OCI-LY7 (cell line): ENCODE measurements at regions not wholly inside any gene's neighbourhood (a gene's known extent, or its start where the extent isn't known, plus 50 kb on each side); places are given as distances from the start of the nearest gene placed in this dataset.

Source experiments
- BruUV-seq: library from RNA; stranded (reverse); fragments of 400-500 nt; replicated peaks from 2 replicates; lab custom pipeline; 2021; lab: Mats Ljungman, UMichigan
- CTCF ChIA-PET: fragments of 300-600 bp; sonication (Branson Sonifier 250); formaldehyde crosslinking; loops from one replicate; lab custom pipeline; 2022; ENCODE audit warnings: antibody characterized with exemption; ENCODE audit not compliant: unreplicated experiment; lab: Charles Lee
- POLR2A ChIA-PET: fragments of 300-600 bp; sonication (Branson Sonifier 250); formaldehyde crosslinking; loops from one replicate; lab custom pipeline; 2022; ENCODE audit warnings: antibody characterized with exemption; lab: Charles Lee
- DNase-seq: peaks from one replicate; pipeline ENCODE4 v3.0.0-alpha.2; 2015; ENCODE audit warnings: low spot score
- H2AFZ ChIP-seq: fragments of 200-600 bp; sonication (generic), shearing (Covaris generic); 2 replicates; pipeline ENCODE4 v1.6.1; 2014; ENCODE audit warnings: mild to moderate bottlenecking, antibody characterized with exemption, low read length, moderate library complexity
- H3K27ac ChIP-seq: fragments of 200-600 bp; sonication (generic); 2 replicates; pipeline ENCODE4 v1.5.1; 2014; ENCODE audit warnings: mixed run types, low read depth, mild to moderate bottlenecking, moderate library complexity, low read length, inconsistent platforms; ENCODE audit not compliant: poor library complexity, severe bottlenecking
- H3K36me3 ChIP-seq: fragments of 200-600 bp; sonication (generic); 2 replicates; pipeline ENCODE4 v1.6.1; 2014; ENCODE audit warnings: mild to moderate bottlenecking, antibody characterized with exemption, low read length, moderate library complexity, mixed read lengths; ENCODE audit not compliant: insufficient read depth
- H3K4me1 ChIP-seq: fragments of 200-600 bp; sonication (generic); 2 replicates; pipeline ENCODE4 v1.5.1; 2014; ENCODE audit warnings: mild to moderate bottlenecking, low read length; ENCODE audit not compliant: insufficient read depth, poor library complexity, severe bottlenecking
- H3K4me2 ChIP-seq: fragments of 200-600 bp; sonication (generic); 2 replicates; pipeline ENCODE4 v1.6.1; 2014; ENCODE audit warnings: mild to moderate bottlenecking, low read length
- H3K4me3 ChIP-seq: fragments of 200-600 bp; sonication (generic); 2 replicates; pipeline ENCODE4 v1.5.1; 2014; ENCODE audit warnings: mild to moderate bottlenecking, low read depth, low read length; ENCODE audit not compliant: poor library complexity, severe bottlenecking
- H3K79me2 ChIP-seq: fragments of 200-600 bp; sonication (generic); 2 replicates; pipeline ENCODE4 v1.6.1; 2016; ENCODE audit warnings: low read depth, mild to moderate bottlenecking, low read length, moderate library complexity, mixed read lengths; ENCODE audit not compliant: insufficient read depth
- H3K9me2 ChIP-seq: fragments of 200-600 bp; sonication (generic); 2 replicates; pipeline ENCODE4 v1.6.1; 2016; ENCODE audit warnings: mild to moderate bottlenecking, low read length, mixed read lengths; ENCODE audit not compliant: insufficient read depth
- H3K9me3 ChIP-seq: fragments of 200-600 bp; sonication (generic); 2 replicates; pipeline ENCODE4 v1.6.1; 2014; ENCODE audit warnings: mild to moderate bottlenecking, mixed run types, low read length, mixed read lengths
- H4K20me1 ChIP-seq: fragments of 200-600 bp; sonication (generic); 2 replicates; pipeline ENCODE4 v1.6.1; 2014; ENCODE audit warnings: mild to moderate bottlenecking, antibody characterized with exemption, low read length, moderate library complexity, mixed read lengths; ENCODE audit not compliant: insufficient read depth
- CTCF ChIP-seq: fragments of 200-600 bp; sonication (generic); conservative IDR thresholded peaks from 2 replicates; pipeline ENCODE4 v1.5.1; 2014; ENCODE audit warnings: mild to moderate bottlenecking, antibody characterized with exemption, low read length, moderate library complexity, mixed read lengths
- EZH2phosphoT487 ChIP-seq: fragments of 200-600 bp; sonication (generic); IDR thresholded peaks from 2 replicates; pipeline ENCODE4 v1.6.1; 2018; ENCODE audit warnings: low read depth, borderline replicate concordance, mild to moderate bottlenecking, mixed run types, antibody characterized with exemption, low read length, moderate library complexity, mixed read lengths
- intact Hi-C: fragments of 100-400 bp; cut with micrococcal nuclease; formaldehyde crosslinking; loops from one replicate; pipeline ENCODE4 v1.10.0; 2022; ENCODE audit not compliant: unreplicated experiment

- intact Hi-C loops: no loop called here
- Histone ChIP-seq H3K27ac (no peak overlapping the region), H3K4me1 (no peaks in the 10 kb centered on the region), H2AFZ (no peak overlapping the region), H3K36me3 (no peaks in the 10 kb centered on the region), H3K9me2 (no peaks in the 10 kb centered on the region), H3K4me2 (no peak overlapping the region), H3K9me3 (no peaks in the 10 kb centered on the region), H4K20me1 (no peaks in the 10 kb centered on the region), H3K79me2 (no peaks in the 10 kb centered on the region), H3K4me3 (no peak overlapping the region)
- TF ChIP-seq CTCF (no peak), EZH2phosphoT487 (no peak)
- no TSS peak for BruUV-seq
- CTCF ChIA-PET: interaction anchor here (0.6 kb wide), 1 partner anchor 749 kb away, joined by 3 read pairs; no protein-coding TSS in a partner anchor
- no peak for DNase-seq
- POLR2A ChIA-PET: interaction anchor here (0.6 to 0.7 kb wide), 2 partner anchors 156 to 233 kb away, joined by 3 to 5 read pairs; no protein-coding TSS in a partner anchor
These were observed 147.4 kb downstream of the TMEM132E start for GRCh38 chr17:34726536-34727384.

- Histone ChIP-seq H3K9me3 (no peaks in the 10 kb centered on the region), H3K36me3 (no peaks in the 10 kb centered on the region), H3K79me2 (no peaks in the 10 kb centered on the region), H3K27ac (no peak overlapping the region), H3K4me2 (no peak overlapping the region), H2AFZ (no peak overlapping the region), H4K20me1 (no peaks in the 10 kb centered on the region), H3K9me2 (no peaks in the 10 kb centered on the region), H3K4me3 (no peak overlapping the region), H3K4me1 (no peaks in the 10 kb centered on the region)
- DNase-seq: no peak
- TF ChIP-seq EZH2phosphoT487 (no peak), CTCF (no peak)
- CTCF ChIA-PET: no interaction called here
- POLR2A ChIA-PET: no interaction called here
- intact Hi-C loops: no loop called here
- no TSS peak for BruUV-seq
These were observed 146.3 kb downstream of the TMEM132E start for GRCh38 chr17:34725725-34726124.

GRCh38 chr17:34725008-34725407 is 145.6 kb downstream of the TMEM132E start:
- BruUV-seq: no TSS peak
- POLR2A ChIA-PET: no interaction called here
- no peaks in the 10 kb centered on the region for H3K4me1 ChIP-seq
- H3K4me3 ChIP-seq: no peak overlapping the region
- H3K36me3 ChIP-seq: no peaks in the 10 kb centered on the region
- CTCF ChIA-PET: no interaction called here
- no peaks in the 10 kb centered on the region for H3K79me2 ChIP-seq
- H3K27ac ChIP-seq: no peak overlapping the region
- H3K9me2 ChIP-seq: no peaks in the 10 kb centered on the region
- H3K4me2 ChIP-seq: no peak overlapping the region
- H2AFZ ChIP-seq: no peak overlapping the region
- intact Hi-C loops: no loop called here
- H4K20me1 ChIP-seq: no peaks in the 10 kb centered on the region
- no peak for TF ChIP-seq EZH2phosphoT487
- no peak for TF ChIP-seq CTCF
- no peak for DNase-seq
- H3K9me3 ChIP-seq: no peaks in the 10 kb centered on the region
